GM21390 (cell line): ENCODE measurements at regions not wholly inside any gene's neighbourhood (a gene's known extent, or its start where the extent isn't known, plus 50 kb on each side); places are given as distances from the start of the nearest gene placed in this dataset.

ENCODE experiments used
- ATAC-seq: cut with Tn5 transposase; IDR thresholded peaks from one replicate; pipeline ENCODE4 v1.9.1; 2021; ENCODE audit not compliant: unreplicated experiment

DNA sequence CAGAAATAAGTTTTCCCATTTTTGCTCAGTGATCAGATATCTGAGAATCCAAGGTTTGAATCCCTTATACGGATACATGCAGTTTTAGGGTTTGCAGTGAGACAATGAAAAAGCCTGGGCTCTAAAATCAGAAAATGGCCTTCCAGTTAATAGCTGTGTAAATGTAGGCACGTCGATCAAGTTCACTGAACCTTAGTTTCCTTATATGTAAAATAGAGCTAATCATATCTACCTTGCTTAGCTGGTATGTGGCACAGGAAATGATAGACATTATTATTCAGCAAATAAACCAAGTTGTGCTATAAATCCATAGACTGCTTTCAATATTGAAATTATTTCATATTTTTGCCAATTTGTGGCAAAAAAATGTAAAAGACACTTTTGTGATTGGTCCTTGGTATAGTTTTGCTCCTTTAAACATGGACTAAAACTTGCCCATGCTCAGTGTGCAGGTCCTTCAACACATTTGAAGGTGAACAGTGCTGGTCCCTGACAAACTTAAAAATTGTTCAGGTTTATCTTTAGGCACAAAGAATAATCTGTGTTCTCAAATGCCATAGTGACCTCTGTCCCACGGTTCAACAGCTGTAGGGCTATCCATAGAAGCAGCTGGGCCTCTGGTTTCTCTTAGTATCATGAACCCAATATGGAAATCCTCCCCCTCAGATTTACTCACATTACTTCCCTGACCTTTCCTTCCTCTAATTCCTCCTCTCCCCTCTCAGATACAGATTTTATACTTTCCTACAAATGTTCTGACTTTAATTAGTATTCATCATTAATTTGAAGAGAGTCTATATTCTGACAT, 51.0 kb downstream of the CCDC54 start:
- ATAC-seq, result no peak

DNA sequence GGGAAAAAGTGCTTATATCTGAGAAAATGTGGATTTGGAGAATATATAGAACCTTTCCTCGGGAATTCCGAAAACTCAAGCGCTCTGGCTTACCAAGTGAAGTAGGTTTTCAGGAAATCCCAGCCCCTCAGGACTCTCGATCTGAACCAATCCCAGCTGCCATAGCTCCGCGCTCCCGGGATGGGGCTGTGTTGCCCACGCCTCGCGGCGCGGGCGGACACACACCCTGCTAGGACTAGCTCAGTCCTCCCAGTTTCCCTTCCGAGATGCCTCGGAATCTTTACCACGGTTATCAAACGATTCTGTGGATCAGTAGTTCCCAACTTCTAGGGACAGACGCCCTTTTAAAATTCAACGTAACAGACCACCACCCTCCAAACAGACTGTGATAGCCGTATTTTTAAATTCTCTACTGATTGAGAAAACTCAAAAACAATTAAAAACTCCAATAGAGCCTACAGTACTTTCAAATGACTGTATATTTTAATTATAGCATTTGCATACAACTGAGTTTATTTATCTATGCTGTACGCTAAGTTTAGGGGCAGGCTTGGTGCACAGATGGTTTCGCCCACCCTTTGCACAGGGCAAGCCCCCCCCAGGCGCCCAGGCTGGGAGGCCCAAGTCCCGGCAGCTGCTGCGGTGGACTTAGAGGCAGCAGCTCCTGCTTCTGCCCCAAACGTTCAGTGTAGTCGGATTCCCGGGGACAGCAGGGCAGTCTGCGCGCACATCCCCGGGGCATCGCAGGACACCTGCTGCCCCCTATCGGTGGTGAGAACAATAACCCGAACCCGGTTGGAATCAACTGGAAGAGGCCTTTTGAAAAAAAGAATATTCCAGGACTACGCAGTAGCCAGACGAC, 52.3 kb downstream of the CCDC54 start:
- ATAC-seq, result peak; percentile 50

DNA sequence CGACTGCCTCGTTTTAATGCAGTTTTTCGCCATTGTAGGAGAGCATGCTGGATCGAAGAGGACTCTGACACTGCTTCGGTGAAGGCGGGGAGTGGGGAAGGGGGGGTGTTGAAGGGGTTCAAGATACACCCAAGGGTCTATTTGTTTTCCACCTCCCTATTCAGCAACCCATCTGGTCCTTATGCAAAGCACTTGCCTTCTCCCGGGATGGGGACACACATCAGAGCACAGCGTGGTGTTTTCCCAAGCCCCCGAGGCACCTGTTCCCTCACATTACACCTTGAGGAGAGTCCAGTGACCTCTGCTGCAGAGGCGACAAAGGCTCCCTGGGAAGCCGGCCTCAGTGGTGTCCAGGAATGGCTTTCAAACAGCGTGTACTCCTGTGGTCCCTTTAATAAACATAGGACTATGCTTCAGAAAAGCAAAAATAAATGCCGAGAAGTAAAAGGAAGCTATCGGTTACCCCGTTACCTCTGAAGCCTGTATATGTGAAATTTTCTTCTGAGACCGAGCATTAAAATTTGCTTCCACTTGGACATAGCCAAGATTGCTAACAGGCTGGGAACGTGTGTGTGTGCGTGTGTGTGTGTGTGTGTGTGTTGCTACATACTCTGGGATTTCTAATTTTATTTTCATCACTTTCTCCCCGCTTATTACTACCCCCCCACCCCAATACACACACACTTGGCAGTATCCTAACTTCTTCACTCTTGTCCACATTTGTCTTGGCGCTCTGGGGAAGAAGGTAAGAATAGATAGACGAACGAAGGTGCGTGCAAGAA, 53.2 kb downstream of the CCDC54 start:
- peak; percentile 1 for ATAC-seq

DNA sequence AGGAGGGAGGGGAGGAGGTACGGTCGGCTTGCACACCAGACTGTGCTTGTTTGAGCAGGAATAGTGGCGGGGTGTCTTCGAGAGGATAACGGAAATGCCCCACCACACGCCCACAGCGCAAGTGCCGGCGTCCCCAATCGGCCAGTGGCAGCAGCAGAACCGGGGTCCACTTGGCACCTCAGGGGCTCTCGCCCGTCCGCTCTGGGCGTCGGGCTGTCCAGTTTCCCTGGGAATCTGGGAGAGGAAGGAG, 53.7 kb downstream of the CCDC54 start:
- peak; percentile 31 for ATAC-seq

DNA sequence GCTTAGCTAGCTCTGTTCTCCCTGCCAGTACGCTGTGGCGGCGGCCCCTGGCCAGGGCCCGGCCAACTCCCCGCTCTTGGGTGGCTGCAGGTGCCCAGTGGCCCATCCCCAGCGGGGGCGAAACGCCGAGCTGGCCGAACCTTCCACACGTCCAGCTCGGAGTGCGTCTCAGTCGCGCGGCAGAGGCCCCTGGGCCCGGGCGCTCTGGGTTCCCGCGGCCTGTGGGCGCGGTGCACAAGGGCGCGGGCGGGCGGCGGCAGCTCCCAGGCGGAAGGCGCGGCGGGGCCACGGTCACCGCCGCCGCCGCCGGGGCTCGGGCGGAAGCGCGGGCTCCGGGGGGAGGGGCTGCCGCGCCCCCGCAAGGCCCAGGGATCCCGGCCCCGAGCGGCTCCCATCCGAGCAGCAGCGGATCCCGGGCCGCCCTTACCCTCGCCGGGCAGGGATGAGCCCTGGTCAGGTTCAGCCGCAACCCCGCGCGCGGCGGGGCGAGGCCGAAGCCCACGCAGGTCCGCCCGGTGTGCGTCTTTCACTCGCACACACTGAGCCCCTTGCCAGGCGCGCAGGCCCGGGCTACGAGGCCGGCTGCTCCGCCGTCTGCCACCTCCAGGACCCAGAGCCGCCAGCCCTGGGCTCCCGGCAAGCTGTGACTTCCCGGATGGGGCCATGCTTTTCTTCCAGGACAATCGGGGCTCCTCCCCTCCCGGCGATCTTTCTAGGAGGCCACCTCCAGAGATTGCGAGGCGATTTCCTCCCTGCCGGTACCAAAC, 54.2 kb downstream of the CCDC54 start:
- ATAC-seq, result peak; percentile 69

DNA sequence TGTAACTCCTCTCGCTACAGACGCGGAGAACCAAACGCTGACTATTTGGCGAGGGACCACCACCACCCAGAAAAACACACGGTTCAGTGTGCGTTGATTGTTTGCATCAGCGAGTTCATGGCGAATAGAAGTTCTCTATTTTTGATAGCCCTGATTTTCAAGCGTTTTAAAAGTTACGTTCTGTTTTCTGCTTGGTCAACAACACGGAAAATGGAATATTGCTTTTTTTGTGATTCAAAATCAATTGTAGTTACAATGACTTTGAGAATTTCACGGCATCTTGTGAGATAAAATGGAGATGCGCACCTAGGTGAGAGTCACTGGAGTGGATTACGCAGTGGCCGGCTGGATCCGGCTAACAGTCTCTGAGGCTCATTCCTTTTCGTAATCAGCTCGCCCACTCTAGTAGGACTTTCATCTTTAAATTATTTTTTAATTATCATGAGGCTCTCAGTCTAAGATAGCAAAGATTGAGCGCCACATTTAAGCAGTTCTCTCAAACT, 54.8 kb downstream of the CCDC54 start:
- no peak for ATAC-seq

DNA sequence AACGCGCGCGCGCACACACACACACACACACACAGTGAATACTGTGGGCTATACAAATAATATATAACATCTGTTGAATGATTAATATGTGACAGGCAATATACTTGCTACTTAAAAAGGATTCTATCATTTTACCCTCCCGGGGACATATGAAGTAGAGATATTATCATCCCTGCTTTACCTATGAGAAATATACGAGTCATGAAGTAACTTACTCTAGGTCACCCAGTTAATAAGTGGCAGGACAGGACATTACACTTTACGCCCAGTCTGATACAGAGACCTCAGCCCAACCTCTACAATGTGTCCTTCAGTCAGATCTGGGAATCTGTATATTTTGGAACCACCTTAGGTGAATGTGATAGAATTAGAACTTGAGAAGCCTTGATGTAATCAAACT, 55.4 kb downstream of the CCDC54 start:
- no peak for ATAC-seq

DNA sequence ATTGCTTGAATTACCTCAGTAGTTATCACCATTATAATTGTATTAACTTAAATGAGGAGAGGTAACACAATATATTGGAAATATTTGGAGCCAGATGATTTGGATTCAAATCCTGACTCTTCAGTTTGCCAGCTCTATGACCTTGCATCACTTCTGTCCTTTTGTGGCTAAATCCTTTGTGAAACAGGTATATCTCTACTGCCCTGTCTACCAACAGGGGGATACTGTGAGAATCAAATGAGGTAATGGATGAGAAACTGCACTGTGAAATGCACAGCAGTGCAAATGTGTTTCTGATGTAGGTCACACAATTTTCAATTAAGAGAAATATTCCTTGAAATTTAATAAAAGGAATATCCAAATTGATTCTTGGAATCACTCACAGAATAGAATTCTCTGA, 58.8 kb downstream of the CCDC54 start:
- ATAC-seq, result no peak

DNA sequence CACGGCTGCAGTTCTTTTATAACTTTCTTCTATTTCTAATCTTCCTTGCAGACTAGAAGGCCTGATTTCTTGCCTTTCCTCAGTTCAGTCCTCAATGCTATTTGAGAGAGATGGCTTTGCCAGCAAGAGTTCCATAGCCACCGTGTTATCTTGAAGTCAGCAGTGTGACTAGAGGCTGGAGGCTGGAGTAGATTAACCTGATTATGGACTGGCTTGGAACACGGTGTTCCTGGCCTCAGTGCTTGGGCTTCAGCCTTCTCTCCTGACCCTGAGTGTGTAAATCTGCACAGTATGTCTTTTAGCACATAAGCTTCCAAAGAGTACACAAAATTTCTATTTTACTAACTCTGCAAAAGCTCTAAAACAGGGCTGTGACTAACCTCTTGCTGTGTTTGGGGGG, 61.4 kb downstream of the CCDC54 start:
- ATAC-seq, result no peak

DNA sequence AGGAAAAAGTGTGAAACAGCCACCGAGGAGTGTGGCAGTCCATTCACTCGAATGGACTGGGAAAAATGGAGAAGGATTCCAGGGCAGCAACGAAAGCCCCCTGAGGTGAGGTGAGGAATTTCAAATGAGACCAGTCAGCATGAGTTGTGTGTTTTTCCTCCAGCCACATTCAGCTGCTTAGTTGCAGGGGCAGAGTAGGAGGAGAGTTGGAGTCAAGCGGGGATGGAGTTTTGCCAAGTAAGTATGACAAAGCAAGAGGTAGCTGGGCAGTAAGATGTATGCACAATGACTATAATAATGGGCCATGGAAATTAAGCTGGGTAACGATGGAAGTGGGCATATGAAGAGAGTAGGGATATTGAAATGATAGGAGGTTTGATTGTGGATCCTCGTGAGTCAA, 64.4 kb downstream of the CCDC54 start:
- ATAC-seq, result no peak

DNA sequence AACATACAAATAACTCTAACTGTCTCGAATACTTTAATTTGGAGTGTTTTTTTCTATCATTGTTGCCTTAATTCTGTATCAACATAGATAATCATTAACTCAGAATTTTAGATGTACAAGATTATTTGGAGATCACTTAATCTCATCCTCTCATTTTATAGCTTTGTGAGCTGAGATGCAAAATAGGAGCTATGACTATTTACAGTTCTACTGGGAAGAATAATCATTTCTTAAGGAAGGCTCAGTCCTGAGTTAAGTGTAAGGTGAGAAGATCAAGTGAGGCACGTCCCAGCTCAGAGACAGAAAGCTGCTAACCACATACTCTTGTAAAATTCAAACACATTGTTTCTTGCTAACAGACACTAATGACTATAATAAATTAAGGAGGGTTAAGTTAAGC, 66.2 kb downstream of the CCDC54 start:
- no peak for ATAC-seq

DNA sequence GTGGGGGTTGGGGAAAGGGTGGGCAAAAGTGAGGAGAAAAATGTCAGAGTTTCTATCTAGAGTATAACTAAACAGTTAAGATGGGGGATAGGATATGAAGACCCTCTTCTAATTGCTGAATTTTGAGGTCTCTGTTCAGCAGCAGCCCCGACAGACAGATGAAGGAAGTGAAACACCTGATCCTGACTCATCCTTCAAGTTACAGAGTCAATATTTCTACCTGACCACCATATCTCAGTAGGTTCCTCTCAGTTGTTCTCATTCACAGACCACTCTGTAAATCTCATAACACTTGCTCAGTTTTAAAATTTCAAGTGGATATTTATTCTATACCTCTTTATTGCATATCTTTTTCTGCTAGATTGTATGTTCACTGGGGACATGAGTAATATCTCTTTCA, 69.5 kb downstream of the CCDC54 start:
- ATAC-seq, result no peak

DNA sequence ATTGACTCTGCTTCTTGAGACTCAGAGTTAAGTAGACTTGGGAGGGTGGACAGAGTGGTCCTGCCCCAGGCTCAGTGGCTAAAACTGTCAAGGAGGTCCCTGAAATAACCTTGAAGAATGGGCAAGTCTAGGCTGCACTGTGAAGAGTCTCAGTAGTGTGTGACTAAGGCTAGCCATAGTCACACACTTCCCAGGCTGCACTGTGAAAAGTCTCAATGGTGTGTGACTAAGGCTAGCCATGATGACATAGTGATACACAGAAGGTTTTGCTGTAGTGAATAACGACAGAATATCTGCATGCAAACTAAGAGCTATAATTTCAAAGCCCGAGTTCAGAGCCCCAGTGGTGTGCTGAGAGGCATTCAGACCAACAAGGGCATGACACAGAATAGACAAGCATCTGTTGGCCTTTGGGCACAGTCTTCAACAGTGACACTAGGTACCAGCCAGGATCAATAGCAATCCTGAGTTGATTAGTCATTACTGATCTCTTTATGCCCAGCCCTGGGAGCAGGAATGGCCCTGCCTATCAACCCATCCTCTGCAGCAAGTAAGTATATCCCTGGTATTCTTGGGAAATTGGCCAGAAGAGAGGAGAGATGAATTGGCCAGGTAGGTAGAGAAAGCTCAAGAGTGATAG, 72.4 kb upstream of the BBX start:
- no peak for ATAC-seq

DNA sequence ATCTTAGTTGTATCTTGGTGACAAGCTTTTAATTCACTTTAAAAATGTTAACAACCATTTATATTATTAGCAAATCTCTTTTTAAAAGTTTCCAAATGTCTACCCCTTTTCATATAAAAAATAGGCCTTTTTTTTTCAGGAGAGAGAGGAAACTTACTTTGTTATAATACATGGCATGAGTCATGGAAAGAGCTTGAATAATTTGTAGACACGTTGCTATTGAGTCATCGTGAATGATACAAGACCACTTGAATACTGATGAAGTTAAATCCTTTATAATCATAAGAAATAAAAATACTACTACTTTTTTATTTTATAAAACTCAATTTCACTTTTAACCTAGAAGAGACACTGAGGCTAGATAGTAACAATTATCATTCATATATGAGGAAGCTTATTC, 70.3 kb upstream of the BBX start:
- ATAC-seq, result no peak

DNA sequence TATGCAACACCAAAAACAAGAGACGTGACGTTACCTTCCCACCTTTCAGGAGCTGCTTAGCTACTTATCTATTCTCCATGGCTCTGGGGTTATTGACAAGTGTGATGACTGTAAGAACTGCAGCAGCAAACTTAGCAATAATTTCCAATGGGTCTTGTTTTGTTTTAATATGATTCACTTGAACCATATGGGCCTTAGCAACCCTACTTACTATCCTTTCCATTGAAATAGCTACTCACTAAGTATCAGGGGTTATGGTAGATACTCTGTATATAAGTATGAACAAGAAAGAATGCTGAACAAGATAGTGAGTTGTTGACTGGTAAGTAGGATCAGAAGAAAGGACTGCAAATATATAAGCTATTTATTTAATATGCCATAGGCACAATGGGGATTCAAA, 69.3 kb upstream of the BBX start:
- ATAC-seq, result no peak

DNA sequence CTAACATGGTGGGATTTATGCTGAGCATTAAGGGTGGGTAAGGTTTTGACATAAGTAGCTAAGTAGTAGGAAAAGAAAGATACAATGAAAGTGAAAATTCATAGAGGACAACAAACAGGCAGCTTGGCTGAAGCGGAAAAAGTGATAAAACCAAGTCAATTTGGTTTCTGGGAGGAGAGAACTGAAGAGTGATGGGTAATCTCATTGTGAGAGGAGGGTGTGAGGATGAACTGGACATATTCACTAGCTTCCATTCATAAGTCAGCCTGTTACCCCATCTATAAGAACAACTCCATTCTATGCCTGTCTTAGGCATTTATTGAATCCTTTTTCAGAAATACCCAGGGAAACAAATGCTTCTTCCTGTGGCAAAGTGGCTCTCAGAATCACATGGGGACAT, 67.1 kb upstream of the BBX start:
- no peak for ATAC-seq

DNA sequence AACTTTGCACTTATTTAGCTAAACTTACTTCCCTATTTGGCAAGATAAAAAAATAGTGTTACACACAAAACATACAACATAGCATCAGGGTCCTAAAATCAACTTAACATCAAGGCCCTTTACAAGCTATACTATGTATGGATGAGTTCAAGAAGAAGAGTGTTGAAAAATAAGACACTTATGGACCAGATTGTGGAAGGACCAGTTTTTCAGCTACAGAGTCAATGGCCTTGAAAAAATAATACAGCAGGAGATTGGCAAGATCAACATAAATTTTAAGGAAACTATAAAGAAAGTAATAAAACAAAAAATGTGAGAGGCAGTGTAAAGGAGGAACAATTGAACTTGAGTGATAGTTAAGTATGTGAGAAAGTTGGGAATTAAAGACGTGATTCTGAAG, 66.3 kb upstream of the BBX start:
- ATAC-seq, result no peak

DNA sequence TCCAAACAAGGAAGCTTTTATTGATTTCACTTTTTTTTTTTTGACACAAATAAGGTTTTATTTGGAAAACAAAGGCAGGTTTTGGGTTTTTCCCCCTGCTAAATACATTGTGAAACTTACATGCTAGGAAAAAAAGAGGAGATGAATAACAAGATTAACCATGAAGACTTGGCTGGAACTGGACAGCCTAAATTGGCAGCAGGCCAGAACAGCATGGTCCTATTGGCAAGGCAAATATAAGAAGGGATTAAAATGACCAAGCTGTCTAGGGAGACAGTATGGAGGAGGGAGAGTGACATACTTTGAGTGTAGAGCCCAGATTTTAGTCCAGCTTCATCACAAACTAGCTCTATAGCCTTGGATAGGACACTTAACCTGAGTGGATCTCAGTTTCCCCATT, 63.9 kb upstream of the BBX start:
- ATAC-seq, result no peak

DNA sequence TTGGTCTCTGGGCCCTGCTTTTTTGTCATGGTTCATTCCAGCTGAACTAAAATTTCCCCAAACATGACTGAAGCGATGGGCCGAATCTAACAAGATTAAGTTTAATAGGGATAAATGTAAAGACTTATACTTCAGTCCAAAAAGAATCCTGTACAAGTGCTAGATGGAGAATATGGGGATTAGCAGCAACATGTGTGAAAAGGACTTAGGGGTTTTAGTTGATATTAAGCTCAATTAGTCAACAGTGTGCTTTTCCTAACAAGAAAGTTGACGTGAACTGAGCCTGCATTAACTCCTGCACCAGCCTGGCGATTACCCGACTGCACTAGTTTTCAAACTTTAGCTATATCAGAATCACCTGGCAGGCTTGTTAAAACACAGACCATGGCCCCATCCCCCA, 61.0 kb upstream of the BBX start:
- no peak for ATAC-seq

DNA sequence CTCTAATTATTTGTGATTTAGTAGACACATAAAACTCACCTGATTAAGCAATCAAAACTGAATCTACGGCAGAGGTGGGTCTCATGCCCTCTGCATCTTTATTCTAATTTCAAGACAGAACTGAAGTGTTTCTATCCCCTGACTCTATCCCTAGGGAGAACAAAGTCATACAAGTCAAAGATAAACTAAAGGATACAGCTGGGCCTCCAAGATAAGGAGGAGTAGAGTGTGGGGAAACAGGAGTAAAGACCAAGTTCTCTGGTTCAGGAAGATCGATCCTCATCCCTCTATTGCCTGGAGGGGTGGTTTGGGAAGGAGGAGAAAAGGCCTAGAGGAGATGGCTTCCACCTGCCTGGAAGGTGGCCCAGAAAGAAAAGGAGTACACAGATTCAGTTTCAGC, 58.7 kb upstream of the BBX start:
- no peak for ATAC-seq
